ENCODE measurements at regions not wholly inside any gene's neighbourhood (a gene's known extent, or its start where the extent isn't known, plus 50 kb on each side); places are given as distances from the start of the nearest gene placed in this dataset.

- no peak overlapping the region for H3K4me3 ChIP-seq (ENCODE audit: low read length)
- no peak for DNase-seq (ENCODE audit: low read depth)
- no peak for TF ChIP-seq CTCF (conservative IDR thresholded peaks at IDR 0.05; ENCODE audit: low read depth, low read length)
Measured at GRCh38 chr10:81040031-81040430, 502.3 kb downstream of the SH2D4B start.

- DNase-seq (ENCODE audit: low read depth): no peak
- H3K4me3 ChIP-seq (ENCODE audit: low read length): no peak overlapping the region
- no peak for TF ChIP-seq CTCF (conservative IDR thresholded peaks at IDR 0.05; ENCODE audit: low read depth, low read length)
Measured at GRCh38 chr10:81040940-81041339, 503.2 kb downstream of the SH2D4B start.

- TF ChIP-seq CTCF (conservative IDR thresholded peaks at IDR 0.05; ENCODE audit: low read depth, low read length): no peak
- H3K4me3 ChIP-seq (ENCODE audit: low read length): no peak overlapping the region
- DNase-seq (ENCODE audit: low read depth): no peak
Measured at GRCh38 chr10:81042647-81043046, 504.9 kb downstream of the SH2D4B start.

- H3K4me3 ChIP-seq (ENCODE audit: low read length): no peak overlapping the region
- TF ChIP-seq CTCF (conservative IDR thresholded peaks at IDR 0.05; ENCODE audit: low read depth, low read length): no peak
- DNase-seq (ENCODE audit: low read depth): no peak
Measured at GRCh38 chr10:81065474-81065873, 527.8 kb downstream of the SH2D4B start.

GRCh38 chr10:81068460-81068859 is 530.8 kb downstream of the SH2D4B start:
- no peak for TF ChIP-seq CTCF (conservative IDR thresholded peaks at IDR 0.05; ENCODE audit: low read depth, low read length)
- no peak for DNase-seq (ENCODE audit: low read depth)
- no peak overlapping the region for H3K4me3 ChIP-seq (ENCODE audit: low read length)

- no peak overlapping the region for H3K4me3 ChIP-seq (ENCODE audit: low read length)
- TF ChIP-seq CTCF (conservative IDR thresholded peaks at IDR 0.05; ENCODE audit: low read depth, low read length): no peak
Measured at GRCh38 chr10:81071087-81071796, 533.5 kb downstream of the SH2D4B start.

GRCh38 chr10:81073155-81073554 is 535.5 kb downstream of the SH2D4B start:
- no peak for TF ChIP-seq CTCF (conservative IDR thresholded peaks at IDR 0.05; ENCODE audit: low read depth, low read length)
- DNase-seq (ENCODE audit: low read depth): no peak
- H3K4me3 ChIP-seq (ENCODE audit: low read length): no peak overlapping the region

More at GRCh38 chr10:81071087-81071796, 533.5 kb downstream of the SH2D4B start:
- no peak for DNase-seq (ENCODE audit: low read depth)

Measured in retinal pigment epithelial cell (primary cell).